ENCODE measurements at regions not wholly inside any gene's neighbourhood (a gene's known extent, or its start where the extent isn't known, plus 50 kb on each side); places are given as distances from the start of the nearest gene placed in this dataset.

DNA sequence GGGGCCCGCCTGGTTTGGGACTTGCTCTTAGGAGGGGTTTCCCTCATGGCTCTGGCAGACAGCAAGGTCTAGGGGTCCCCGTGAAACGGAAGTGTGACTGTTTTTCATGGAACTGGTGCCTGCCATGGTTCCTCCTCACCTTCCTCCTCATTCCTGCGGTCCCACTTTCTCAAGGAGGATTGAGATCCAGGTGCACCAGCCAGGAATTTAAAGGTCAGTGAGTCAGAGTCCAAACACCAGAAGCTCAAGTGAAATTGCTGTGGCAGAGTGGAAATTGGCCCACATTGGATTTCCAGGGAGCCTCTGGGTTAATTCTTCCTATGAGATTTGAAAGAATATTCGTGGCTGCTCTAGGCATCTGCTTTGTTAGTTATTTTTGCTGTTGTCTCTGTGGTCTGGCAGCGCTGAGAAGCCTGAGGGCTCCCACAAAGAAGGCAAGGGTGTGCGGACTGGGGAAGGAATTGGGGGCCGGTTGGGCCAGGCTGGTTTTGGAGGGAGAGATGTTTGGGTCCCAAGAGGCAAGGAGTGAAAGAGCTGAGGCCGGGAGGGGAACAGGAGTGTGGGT, 60.4 kb upstream of the TNFAIP8L3 start:
- ATAC-seq (no peak), DNase-seq (ENCODE audit: extremely low read depth in 1 of 4, low spot score in 3 of 4) (no peak), FAIRE-seq (no peak)
- intact Hi-C loops (cut with micrococcal nuclease) (no loop called here), in situ Hi-C loops (cut with MboI) (no loop called here)
- H3K9me1 ChIP-seq (ENCODE audit: control insufficient read depth, insufficient read depth, low read length): no peaks in the 10 kb centered on the region
- POLR2A ChIA-PET: interaction anchor here (1.0 kb wide), 1 partner anchor 22 kb away, joined by 4 read pairs; no protein-coding TSS in a partner anchor
- H3K36me3 ChIP-seq (ENCODE audit: control insufficient read depth, insufficient read depth, low read length): no peaks in the 10 kb centered on the region
- peaks cover 5 to 15% of the 10 kb centered on the region in 2 experiments; a peak in 1 of 5 replicates for H3K27me3 ChIP-seq (ENCODE audit: control insufficient read depth in 2 of 2, insufficient read depth in 2 of 2, low read length in 2 of 2)
- no peak overlapping the region for H3K9ac ChIP-seq (ENCODE audit: insufficient read depth in 1 of 2, low read depth in 2 of 2, low read length in 2 of 2)
- no peaks in the 10 kb centered on the region for H3K79me2 ChIP-seq (ENCODE audit: control insufficient read depth, insufficient read depth, low read length)
- H4K20me1 ChIP-seq (replicated peaks; ENCODE audit: control insufficient read depth, insufficient read depth, low read length): no peaks in the 10 kb centered on the region
- WGBS (ENCODE audit: insufficient coverage, low coverage, missing lambda C conversion rate): 8% methylated on average over 9 of the region's 9 CpGs
- H2AFZ ChIP-seq (ENCODE audit: low read depth, low read length): no peak overlapping the region
- no TSS peak for BruUV-seq (replicated peaks)
- TF ChIP-seq KDM2B (CRISPR knock-in tag; IDR thresholded peaks at IDR 0.05): no peak
- no peak for TF ChIP-seq ZNF274 (IDR thresholded peaks at IDR 0.05; ENCODE audit: borderline replicate concordance, low read depth, low read length)
- TF ChIP-seq, protein P1, sequence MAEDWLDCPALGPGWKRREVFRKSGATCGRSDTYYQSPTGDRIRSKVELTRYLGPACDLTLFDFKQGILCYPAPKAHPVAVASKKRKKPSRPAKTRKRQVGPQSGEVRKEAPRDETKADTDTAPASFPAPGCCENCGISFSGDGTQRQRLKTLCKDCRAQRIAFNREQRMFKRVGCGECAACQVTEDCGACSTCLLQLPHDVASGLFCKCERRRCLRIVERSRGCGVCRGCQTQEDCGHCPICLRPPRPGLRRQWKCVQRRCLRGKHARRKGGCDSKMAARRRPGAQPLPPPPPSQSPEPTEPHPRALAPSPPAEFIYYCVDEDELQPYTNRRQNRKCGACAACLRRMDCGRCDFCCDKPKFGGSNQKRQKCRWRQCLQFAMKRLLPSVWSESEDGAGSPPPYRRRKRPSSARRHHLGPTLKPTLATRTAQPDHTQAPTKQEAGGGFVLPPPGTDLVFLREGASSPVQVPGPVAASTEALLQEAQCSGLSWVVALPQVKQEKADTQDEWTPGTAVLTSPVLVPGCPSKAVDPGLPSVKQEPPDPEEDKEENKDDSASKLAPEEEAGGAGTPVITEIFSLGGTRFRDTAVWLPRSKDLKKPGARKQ (CRISPR knock-in tag; IDR thresholded peaks at IDR 0.05): no peak
- TF ChIP-seq, protein P2, sequence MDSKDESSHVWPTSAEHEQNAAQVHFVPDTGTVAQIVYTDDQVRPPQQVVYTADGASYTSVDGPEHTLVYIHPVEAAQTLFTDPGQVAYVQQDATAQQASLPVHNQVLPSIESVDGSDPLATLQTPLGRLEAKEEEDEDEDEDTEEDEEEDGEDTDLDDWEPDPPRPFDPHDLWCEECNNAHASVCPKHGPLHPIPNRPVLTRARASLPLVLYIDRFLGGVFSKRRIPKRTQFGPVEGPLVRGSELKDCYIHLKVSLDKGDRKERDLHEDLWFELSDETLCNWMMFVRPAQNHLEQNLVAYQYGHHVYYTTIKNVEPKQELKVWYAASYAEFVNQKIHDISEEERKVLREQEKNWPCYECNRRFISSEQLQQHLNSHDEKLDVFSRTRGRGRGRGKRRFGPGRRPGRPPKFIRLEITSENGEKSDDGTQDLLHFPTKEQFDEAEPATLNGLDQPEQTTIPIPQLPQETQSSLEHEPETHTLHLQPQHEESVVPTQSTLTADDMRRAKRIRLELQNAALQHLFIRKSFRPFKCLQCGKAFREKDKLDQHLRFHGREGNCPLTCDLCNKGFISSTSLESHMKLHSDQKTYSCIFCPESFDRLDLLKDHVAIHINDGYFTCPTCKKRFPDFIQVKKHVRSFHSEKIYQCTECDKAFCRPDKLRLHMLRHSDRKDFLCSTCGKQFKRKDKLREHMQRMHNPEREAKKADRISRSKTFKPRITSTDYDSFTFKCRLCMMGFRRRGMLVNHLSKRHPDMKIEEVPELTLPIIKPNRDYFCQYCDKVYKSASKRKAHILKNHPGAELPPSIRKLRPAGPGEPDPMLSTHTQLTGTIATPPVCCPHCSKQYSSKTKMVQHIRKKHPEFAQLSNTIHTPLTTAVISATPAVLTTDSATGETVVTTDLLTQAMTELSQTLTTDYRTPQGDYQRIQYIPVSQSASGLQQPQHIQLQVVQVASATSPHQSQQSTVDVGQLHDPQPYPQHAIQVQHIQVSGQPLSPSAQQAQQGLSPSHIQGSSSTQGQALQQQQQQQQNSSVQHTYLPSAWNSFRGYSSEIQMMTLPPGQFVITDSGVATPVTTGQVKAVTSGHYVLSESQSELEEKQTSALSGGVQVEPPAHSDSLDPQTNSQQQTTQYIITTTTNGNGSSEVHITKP (IDR thresholded peaks at IDR 0.05; ENCODE audit: partially characterized antibody): no peak
- TF ChIP-seq, protein P3, sequence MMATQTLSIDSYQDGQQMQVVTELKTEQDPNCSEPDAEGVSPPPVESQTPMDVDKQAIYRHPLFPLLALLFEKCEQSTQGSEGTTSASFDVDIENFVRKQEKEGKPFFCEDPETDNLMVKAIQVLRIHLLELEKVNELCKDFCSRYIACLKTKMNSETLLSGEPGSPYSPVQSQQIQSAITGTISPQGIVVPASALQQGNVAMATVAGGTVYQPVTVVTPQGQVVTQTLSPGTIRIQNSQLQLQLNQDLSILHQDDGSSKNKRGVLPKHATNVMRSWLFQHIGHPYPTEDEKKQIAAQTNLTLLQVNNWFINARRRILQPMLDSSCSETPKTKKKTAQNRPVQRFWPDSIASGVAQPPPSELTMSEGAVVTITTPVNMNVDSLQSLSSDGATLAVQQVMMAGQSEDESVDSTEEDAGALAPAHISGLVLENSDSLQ (IDR thresholded peaks at IDR 0.05): no peak
- no peak for TF ChIP-seq NFIX (CRISPR knock-in tag; IDR thresholded peaks at IDR 0.05; ENCODE audit: low read depth)
- no peak for TF ChIP-seq SIX5 (IDR thresholded peaks at IDR 0.05; ENCODE audit: borderline replicate concordance in 1 of 2, insufficient read depth in 1 of 2, low read depth in 1 of 2, low read length in 2 of 2)
- no peak for TF ChIP-seq SIN3B (IDR thresholded peaks at IDR 0.05; ENCODE audit: low read depth)
- no peak for TF ChIP-seq SMARCB1 (IDR thresholded peaks at IDR 0.05; ENCODE audit: insufficient read length, low read depth)
- no peak for TF ChIP-seq JUND (IDR thresholded peaks at IDR 0.05; ENCODE audit: borderline replicate concordance, low read depth, low read length)
- TF ChIP-seq JUND (tag; IDR thresholded peaks at IDR 0.05; ENCODE audit: borderline replicate concordance, low read depth, low read length): no peak
- no peak for TF ChIP-seq NBN (IDR thresholded peaks at IDR 0.05; ENCODE audit: low read depth)
- CTCF ChIA-PET (ENCODE audit: low intra/inter-chr PET ratio): no interaction called here
- no peak overlapping the region for H3K4me2 ChIP-seq (ENCODE audit: insufficient read depth, low read length)
- H3K9me3 ChIP-seq (replicated peaks; ENCODE audit: control insufficient read depth, insufficient read depth, low read depth, low read length): no peaks in the 10 kb centered on the region
- 0 out of 5 replicates have a peak, but pooled peaks cover 0 to 4% of the 10 kb centered on the region in 2 experiments for H3K4me1 ChIP-seq (replicated peaks in 1 of 2; ENCODE audit: control insufficient read depth in 2 of 2, insufficient read depth in 2 of 2, low read length in 2 of 2)
- H3K27ac ChIP-seq (ENCODE audit: extremely low read depth, low read depth, low read length): no peak overlapping the region
- no peak overlapping the region for H3K4me3 ChIP-seq
